Gastroesophageal sphincter (tissue), 4 donors: ENCODE measurements at regions not wholly inside any gene's neighbourhood (a gene's known extent, or its start where the extent isn't known, plus 50 kb on each side); places are given as distances from the start of the nearest gene placed in this dataset.

ENCODE experiments used
- ATAC-seq: fragments of 150-250 bp; one replicate; pipeline ENCODE4 v1.9.1; 2016; ENCODE audit warnings: mild to moderate bottlenecking, moderate library complexity
- H3K27ac ChIP-seq, 4 donors: fragments of 200-600 bp; sonication (generic) in 3 of 4; 1 replicate in 3 of 4; 2 replicates in 1 of 4; pipeline ENCODE4 v1.5.1; 2016 to 2019
- H3K27me3 ChIP-seq: fragments of 200-600 bp; sonication (generic); one replicate; pipeline ENCODE4 v1.5.1; 2019
- H3K36me3 ChIP-seq, 2 donors: fragments of 200-600 bp; sonication (generic); one replicate each; pipeline ENCODE4 v1.5.1; 2019; ENCODE audit warnings: control low read depth in 1 of 2
- H3K4me1 ChIP-seq, 3 donors: fragments of 200-600 bp; sonication (generic); 1 replicate in 2 of 3; 2 replicates in 1 of 3; pipeline ENCODE4 v1.5.1; 2016 to 2019; ENCODE audit warnings: control low read depth in 2 of 3
- H3K4me3 ChIP-seq, 2 donors: fragments of 200-600 bp; sonication (generic); one replicate each; pipeline ENCODE4 v1.5.1; 2019; ENCODE audit warnings: mild to moderate bottlenecking in 1 of 2, moderate library complexity in 1 of 2
- H3K9me3 ChIP-seq, 3 donors: fragments of 200-600 bp; sonication (generic); one replicate each; pipeline ENCODE4 v1.5.1; 2017 to 2019; ENCODE audit warnings: control low read depth in 2 of 3
- CTCF ChIP-seq, 4 experiments: fragments of 200-600 bp in 2 of 4; fragments of 450-650 bp in 2 of 4; sonication (generic) in 1 of 4; IDR thresholded peaks; one replicate each; pipeline ENCODE4 v1.5.1; 2017 to 2019; ENCODE audit warnings: antibody characterized with exemption in 4 of 4, mild to moderate bottlenecking in 2 of 4, moderate library complexity in 2 of 4
- EP300 ChIP-seq: sonication (generic); formaldehyde crosslinking; IDR thresholded peaks from one replicate; pipeline ENCODE4 v1.6.1; 2017; ENCODE audit warnings: antibody characterized with exemption, mild to moderate bottlenecking
- POLR2A ChIP-seq, 2 donors: fragments of 450-650 bp; IDR thresholded peaks; one replicate each; pipeline ENCODE4 v1.6.1; 2017; ENCODE audit warnings: antibody characterized with exemption in 2 of 2, mild to moderate bottlenecking in 2 of 2, moderate library complexity in 1 of 2
- POLR2AphosphoS5 ChIP-seq: sonication (generic); formaldehyde crosslinking; IDR thresholded peaks from one replicate; pipeline ENCODE4 v1.6.1; 2017; ENCODE audit warnings: antibody characterized with exemption
- WGBS, 2 donors: methylation state at CpG; one replicate each; pipeline ENCODE4 v1.1.5; 2018; ENCODE audit warnings: low coverage in 1 of 2; 5-methylcytosine and 5-hydroxymethylcytosine counted together

GRCh38 chr11:92811341-92811740, 158.1 kb upstream of the MTNR1B start:
- H3K27ac ChIP-seq, result no peak overlapping the region
- TF ChIP-seq EP300 (no peak), POLR2AphosphoS5 (no peak), POLR2A (IDR thresholded peaks at IDR 0.05) (no peak), CTCF (IDR thresholded peaks at IDR 0.05) (no peak)
- H3K9me3 ChIP-seq, result no peaks in the 10 kb centered on the region
- no peaks in the 10 kb centered on the region for H3K36me3 ChIP-seq
- H3K27me3 ChIP-seq, result no peaks in the 10 kb centered on the region
- ATAC-seq, result no peak
- H3K4me1 ChIP-seq, result no peaks in the 10 kb centered on the region
- WGBS, 2 donors, result 29 to 66% methylated on average over 2 of the region's 2 CpGs
- H3K4me3 ChIP-seq, result no peak overlapping the region

GRCh38 chr11:92812841-92813240, 156.6 kb upstream of the MTNR1B start:
- H3K4me3 ChIP-seq, result no peak overlapping the region
- no peaks in the 10 kb centered on the region for H3K36me3 ChIP-seq
- no peaks in the 10 kb centered on the region for H3K4me1 ChIP-seq
- no peaks in the 10 kb centered on the region for H3K9me3 ChIP-seq
- no peak for ATAC-seq
- no peak for TF ChIP-seq POLR2A (IDR thresholded peaks at IDR 0.05)
- no peak for TF ChIP-seq CTCF (IDR thresholded peaks at IDR 0.05)
- no peak for TF ChIP-seq EP300
- H3K27me3 ChIP-seq, result no peaks in the 10 kb centered on the region
- no peak overlapping the region for H3K27ac ChIP-seq
- WGBS, 2 donors, result 74 to 100% methylated on average over 2 to 4 of the region's 5 CpGs

GRCh38 chr11:92819830-92820229, 149.6 kb upstream of the MTNR1B start:
- no peak overlapping the region for H3K4me3 ChIP-seq
- 83 to 100% methylated on average over 1 to 2 of the region's 2 CpGs for WGBS, 2 donors
- H3K9me3 ChIP-seq, result no peaks in the 10 kb centered on the region
- no peaks in the 10 kb centered on the region for H3K4me1 ChIP-seq
- TF ChIP-seq CTCF (IDR thresholded peaks at IDR 0.05), result no peak
- TF ChIP-seq EP300, result no peak
- TF ChIP-seq POLR2A (IDR thresholded peaks at IDR 0.05), result no peak
- no peak for TF ChIP-seq POLR2AphosphoS5
- H3K27me3 ChIP-seq, result no peaks in the 10 kb centered on the region
- no peak for ATAC-seq
- H3K36me3 ChIP-seq, result no peaks in the 10 kb centered on the region
- H3K27ac ChIP-seq, result no peak overlapping the region

- H3K36me3 ChIP-seq, result no peaks in the 10 kb centered on the region
- H3K27me3 ChIP-seq, result no peaks in the 10 kb centered on the region
- H3K27ac ChIP-seq, result no peak overlapping the region
- H3K4me1 ChIP-seq, result no peaks in the 10 kb centered on the region
- TF ChIP-seq POLR2AphosphoS5 (no peak), CTCF (IDR thresholded peaks at IDR 0.05) (no peak), EP300 (no peak), POLR2A (IDR thresholded peaks at IDR 0.05) (no peak)
- ATAC-seq, result no peak
- H3K4me3 ChIP-seq, result no peak overlapping the region
- H3K9me3 ChIP-seq, result no peaks in the 10 kb centered on the region
These were observed 148.6 kb upstream of the MTNR1B start for GRCh38 chr11:92820860-92821259.

DNA sequence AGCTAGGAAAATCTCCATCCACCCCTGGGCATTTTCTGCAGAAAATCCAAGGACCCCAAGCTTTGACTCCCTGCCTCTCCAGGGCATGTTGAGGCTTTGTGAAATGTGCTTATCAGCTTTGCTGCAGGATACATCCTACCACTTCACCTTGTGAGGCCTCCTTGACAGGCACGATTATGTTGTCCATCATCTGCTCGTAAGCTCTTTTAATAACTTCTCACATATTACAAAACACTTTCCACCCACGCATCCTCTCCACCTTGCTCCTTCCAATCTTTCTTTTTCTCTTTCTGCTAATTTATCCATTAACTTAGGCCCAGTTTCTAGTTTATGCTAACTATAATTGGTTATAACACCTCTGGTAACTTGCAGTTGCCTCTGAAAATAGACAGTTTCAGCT, 147.0 kb upstream of the MTNR1B start:
- Histone ChIP-seq H3K27me3 (no peaks in the 10 kb centered on the region), H3K4me1 (peaks cover 0 to 9% (median 3%) of the 10 kb centered on the region in 3 donors), H3K36me3 (no peaks in the 10 kb centered on the region), H3K4me3 (no peak overlapping the region), H3K9me3 (no peaks in the 10 kb centered on the region), H3K27ac (no peak overlapping the region)
- TF ChIP-seq CTCF (IDR thresholded peaks at IDR 0.05), result no peak
- no peak for ATAC-seq
- WGBS, 2 donors, result 92 to 93% methylated on average over 3 of the region's 3 CpGs
